GM13977 (cell line): ENCODE measurements at regions not wholly inside any gene's neighbourhood (a gene's known extent, or its start where the extent isn't known, plus 50 kb on each side); places are given as distances from the start of the nearest gene placed in this dataset.

Experiments
- DNase-seq: peaks from one replicate; pipeline ENCODE4 v3.0.0; 2012; ENCODE audit warnings: low spot score
- in situ Hi-C: fragments of 300-500 bp; cut with MboI; formaldehyde crosslinking; loops from one replicate; pipeline ENCODE4 v1.12.0; 2022; ENCODE audit warnings: low sequenced_read_pairs, low pct_unique_long_range_greater_than_20kb, mixed read lengths, inconsistent platforms; ENCODE audit not compliant: unreplicated experiment
- TF ChIP-seq, protein P1 (sequence below): IDR thresholded peaks from 2 replicates; pipeline ENCODE4 v1.5.1; 2012; ENCODE audit warnings: mild to moderate bottlenecking, control low read depth; ENCODE audit not compliant: insufficient read depth; ENCODE audit errors: extremely low read depth, missing control alignments

DNA sequence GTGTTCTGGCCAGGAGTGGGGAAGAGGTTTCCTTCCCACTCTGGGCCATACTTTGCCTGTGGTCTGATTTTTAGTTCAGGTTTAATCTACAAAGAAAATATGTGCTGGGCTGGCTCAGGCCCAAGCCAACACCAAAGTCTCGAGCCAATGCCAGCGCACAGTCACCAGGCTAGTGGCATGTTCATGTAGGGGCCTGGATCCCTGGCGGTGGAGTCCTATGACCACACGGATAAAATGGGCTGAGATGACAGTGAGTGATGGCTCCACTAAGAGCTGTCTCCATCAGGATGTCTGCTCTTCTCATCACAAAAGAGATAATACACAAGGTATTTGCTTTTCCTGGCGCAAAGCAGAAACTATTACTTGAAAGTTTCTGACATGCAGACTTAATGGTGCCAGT is 92.9 kb upstream of the PTPN3 start:
- DNase-seq = no peak
- TF ChIP-seq, protein P1, sequence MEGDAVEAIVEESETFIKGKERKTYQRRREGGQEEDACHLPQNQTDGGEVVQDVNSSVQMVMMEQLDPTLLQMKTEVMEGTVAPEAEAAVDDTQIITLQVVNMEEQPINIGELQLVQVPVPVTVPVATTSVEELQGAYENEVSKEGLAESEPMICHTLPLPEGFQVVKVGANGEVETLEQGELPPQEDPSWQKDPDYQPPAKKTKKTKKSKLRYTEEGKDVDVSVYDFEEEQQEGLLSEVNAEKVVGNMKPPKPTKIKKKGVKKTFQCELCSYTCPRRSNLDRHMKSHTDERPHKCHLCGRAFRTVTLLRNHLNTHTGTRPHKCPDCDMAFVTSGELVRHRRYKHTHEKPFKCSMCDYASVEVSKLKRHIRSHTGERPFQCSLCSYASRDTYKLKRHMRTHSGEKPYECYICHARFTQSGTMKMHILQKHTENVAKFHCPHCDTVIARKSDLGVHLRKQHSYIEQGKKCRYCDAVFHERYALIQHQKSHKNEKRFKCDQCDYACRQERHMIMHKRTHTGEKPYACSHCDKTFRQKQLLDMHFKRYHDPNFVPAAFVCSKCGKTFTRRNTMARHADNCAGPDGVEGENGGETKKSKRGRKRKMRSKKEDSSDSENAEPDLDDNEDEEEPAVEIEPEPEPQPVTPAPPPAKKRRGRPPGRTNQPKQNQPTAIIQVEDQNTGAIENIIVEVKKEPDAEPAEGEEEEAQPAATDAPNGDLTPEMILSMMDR = no peak
- in situ Hi-C loops = loop anchor here (25.0 kb wide), 1 partner anchor 221 kb away; no protein-coding TSS in a partner anchor

DNA sequence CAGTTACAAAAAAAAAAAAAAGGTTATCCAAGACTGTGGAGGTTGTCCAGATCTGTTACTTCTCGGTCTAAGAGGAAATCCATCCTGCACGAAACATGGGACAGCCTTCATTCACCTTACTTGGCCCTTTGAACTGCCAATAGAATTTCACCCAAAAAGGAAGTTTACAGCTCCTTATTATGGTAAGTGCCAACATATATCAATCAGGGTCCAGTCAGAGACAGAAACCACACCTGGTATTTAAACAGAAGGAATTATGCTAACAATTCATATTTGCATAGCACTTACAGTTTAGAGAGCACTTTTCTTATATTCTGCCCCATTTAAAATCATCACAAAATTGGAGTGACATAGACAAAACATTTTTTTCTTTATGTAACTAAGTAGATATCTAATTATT is 93.6 kb upstream of the PTPN3 start:
- in situ Hi-C loops = loop anchor here (25.0 kb wide), 1 partner anchor 221 kb away; no protein-coding TSS in a partner anchor
- TF ChIP-seq, protein P1 = no peak
- no peak for DNase-seq

DNA sequence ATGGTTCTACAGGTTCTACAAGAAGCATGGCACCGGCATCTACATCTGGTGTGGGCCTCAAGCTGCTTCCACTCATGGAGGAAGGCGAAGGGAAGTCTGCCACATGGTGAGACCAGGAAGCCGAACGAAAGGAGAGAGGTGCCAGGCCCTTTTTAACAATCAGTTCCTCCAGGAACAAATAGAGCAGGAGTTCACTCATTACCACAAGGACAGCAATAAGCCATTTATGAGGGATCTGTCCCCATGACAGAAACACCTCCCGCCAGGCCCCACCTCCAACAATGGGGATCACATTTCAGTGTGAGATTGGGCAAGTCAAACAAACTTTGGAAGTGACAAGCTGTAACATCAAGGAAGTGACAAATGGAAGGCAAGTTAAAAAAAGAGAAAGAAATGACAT is 95.5 kb upstream of the PTPN3 start:
- DNase-seq = no peak
- in situ Hi-C loops = loop anchor here (25.0 kb wide), 1 partner anchor 219 kb away; no protein-coding TSS in a partner anchor
- TF ChIP-seq, protein P1 = no peak

DNA sequence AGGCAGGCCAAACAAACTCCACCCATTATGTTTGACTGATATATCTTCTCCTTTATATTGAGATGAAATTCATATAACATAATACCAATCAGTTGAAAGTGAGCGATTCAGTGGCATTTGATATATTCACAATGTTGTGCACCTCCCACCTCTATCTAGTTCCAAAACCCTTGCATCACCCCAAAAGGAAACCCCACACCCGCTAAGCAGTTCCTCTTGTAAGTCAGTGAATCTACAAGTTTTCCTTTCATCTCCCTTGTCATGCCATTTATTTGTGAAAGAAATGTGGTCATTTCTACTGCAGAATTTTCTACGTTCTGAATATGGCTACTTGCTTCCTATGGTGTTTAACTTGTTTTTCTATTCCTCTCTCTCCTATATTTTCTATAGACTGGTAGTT is 99.4 kb upstream of the PTPN3 start:
- DNase-seq = no peak
- TF ChIP-seq, protein P1 = no peak
- in situ Hi-C loops = loop anchor here (25.0 kb wide), 1 partner anchor 215 kb away; no protein-coding TSS in a partner anchor

DNA sequence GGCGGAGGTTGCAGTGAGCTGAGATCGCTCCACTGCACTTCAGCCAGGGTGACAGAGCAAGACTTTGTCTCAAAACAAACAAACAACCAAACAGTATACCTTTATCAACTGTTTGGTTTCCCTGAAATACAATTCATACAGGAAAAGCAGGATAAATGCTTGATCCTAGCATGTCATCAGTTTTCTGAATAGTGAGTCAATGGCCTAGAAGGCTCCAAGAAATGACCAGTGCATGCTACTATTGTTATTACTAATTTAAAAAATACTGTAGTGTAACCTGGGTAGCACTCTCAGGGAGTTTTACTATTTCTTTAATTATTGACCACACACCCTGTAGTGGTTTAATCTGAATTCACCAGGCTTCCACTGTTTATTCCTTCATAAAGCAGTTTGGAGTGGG is 101.0 kb upstream of the PTPN3 start:
- DNase-seq = no peak
- TF ChIP-seq, protein P1 = no peak
- in situ Hi-C loops = loop anchor here (25.0 kb wide), 1 partner anchor 213 kb away; no protein-coding TSS in a partner anchor

DNA sequence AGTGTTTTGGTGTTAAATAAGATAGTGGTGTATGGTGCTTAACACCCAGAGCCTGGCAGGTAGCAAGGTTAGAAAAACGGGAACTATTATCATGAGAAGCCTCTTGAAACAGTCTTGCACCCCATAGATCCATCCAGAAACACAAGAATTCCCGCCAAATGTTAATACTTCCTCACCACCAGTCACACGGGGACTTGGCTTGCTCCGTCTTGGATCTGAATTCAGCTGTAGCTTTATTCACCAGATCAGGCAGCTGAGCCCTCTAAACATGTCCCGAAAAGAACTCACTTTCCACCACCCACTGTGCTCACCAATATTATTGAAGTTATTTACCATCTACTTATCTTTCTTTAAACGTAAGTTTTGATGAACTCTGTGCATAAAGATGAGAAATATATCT is 101.6 kb upstream of the PTPN3 start:
- TF ChIP-seq, protein P1 = no peak
- in situ Hi-C loops = loop anchor here (25.0 kb wide), 1 partner anchor 213 kb away; no protein-coding TSS in a partner anchor
- no peak for DNase-seq
